HEK293 (cell line): ENCODE measurements at regions not wholly inside any gene's neighbourhood (a gene's known extent, or its start where the extent isn't known, plus 50 kb on each side); places are given as distances from the start of the nearest gene placed in this dataset.

Experiments
- CTCF ChIA-PET: fragments of 350-600 bp; formaldehyde crosslinking; extraction: SDS; loops from one replicate; lab custom pipeline; 2021; ENCODE audit warnings: antibody characterized with exemption; lab: Yijun Ruan, JAX
- POLR2A ChIA-PET: fragments of 300-600 bp; formaldehyde crosslinking; extraction: SDS; loops from one replicate; lab custom pipeline; 2020; ENCODE audit warnings: antibody characterized with exemption, inconsistent platforms; lab: Yijun Ruan, JAX
- H3K27ac ChIP-seq: fragments of 200-500 bp; sonication (Bioruptor generic); 2 replicates; pipeline ENCODE4 v1.5.1; 2014; ENCODE audit warnings: low read depth, low read length, control low read depth, inconsistent platforms; ENCODE audit errors: extremely low read depth
- H3K36me3 ChIP-seq, 2 experiments: fragments of 200-500 bp in 1 of 2; sonication (Bioruptor generic) in 1 of 2; 1 replicate in 1 of 2; 2 replicates in 1 of 2; pipeline ENCODE4 v1.5.1; 2014 to 2017; ENCODE audit warnings: inconsistent platforms in 2 of 2, low read length in 2 of 2; ENCODE audit not compliant: control insufficient read depth in 2 of 2, insufficient read depth in 1 of 2
- H3K4me1 ChIP-seq: fragments of 200-500 bp; sonication (Bioruptor generic); 2 replicates; pipeline ENCODE4 v1.5.1; 2014; ENCODE audit warnings: mild to moderate bottlenecking, low read length, inconsistent platforms; ENCODE audit not compliant: control insufficient read depth, insufficient read depth
- H3K4me3 ChIP-seq: 2 replicates; pipeline ENCODE4 v1.5.1; 2011; ENCODE audit warnings: low read depth, mild to moderate bottlenecking, control low read depth, low read length, moderate library complexity
- H3K9me3 ChIP-seq: fragments of 200-500 bp; sonication (Bioruptor generic); 2 replicates; pipeline ENCODE4 v1.5.1; 2014; ENCODE audit warnings: low read depth, low read length, inconsistent platforms; ENCODE audit not compliant: control insufficient read depth, insufficient read depth
- ZNF121 ChIP-seq: fragments of 450-650 bp; formaldehyde crosslinking; IDR thresholded peaks from 2 replicates; pipeline ENCODE4 v1.5.1; 2016; ENCODE audit warnings: missing biosample characterization, missing genetic modification characterization
- ZNF140 ChIP-seq: fragments of 450-650 bp; formaldehyde crosslinking; IDR thresholded peaks from 2 replicates; pipeline ENCODE4 v1.5.1; 2016; ENCODE audit warnings: missing biosample characterization, missing genetic modification characterization
- ZNF211 ChIP-seq: fragments of 450-650 bp; formaldehyde crosslinking; IDR thresholded peaks from 2 replicates; pipeline ENCODE4 v1.5.1; 2016; ENCODE audit warnings: low read depth, missing biosample characterization, missing genetic modification characterization
- ZNF24 ChIP-seq: fragments of 450-650 bp; formaldehyde crosslinking; IDR thresholded peaks from 2 replicates; pipeline ENCODE4 v1.5.1; 2016; ENCODE audit warnings: missing biosample characterization, missing genetic modification characterization
- ZNF274 ChIP-seq, 2 experiments: fragments of 200-500 bp in 1 of 2; fragments of 450-650 bp in 1 of 2; sonication (Bioruptor generic) in 1 of 2; formaldehyde crosslinking in 1 of 2; IDR thresholded peaks; 2 replicates each; pipeline versions ENCODE4 v1.5.1 to v1.6.1; 2014 to 2016; ENCODE audit warnings: borderline replicate concordance in 1 of 2, inconsistent platforms in 1 of 2, low read length in 1 of 2, missing biosample characterization in 1 of 2, missing genetic modification characterization in 1 of 2
- ZNF280C ChIP-seq: fragments of 450-650 bp; formaldehyde crosslinking; IDR thresholded peaks from 2 replicates; pipeline ENCODE4 v1.5.1; 2016; ENCODE audit warnings: missing biosample characterization, missing genetic modification characterization
- ZNF473 ChIP-seq: fragments of 450-650 bp; formaldehyde crosslinking; IDR thresholded peaks from 2 replicates; pipeline ENCODE4 v1.5.1; 2017; ENCODE audit warnings: missing biosample characterization, missing genetic modification characterization
- ZNF48 ChIP-seq: fragments of 450-650 bp; formaldehyde crosslinking; IDR thresholded peaks from 2 replicates; pipeline ENCODE4 v1.5.1; 2016; ENCODE audit warnings: missing biosample characterization, missing genetic modification characterization

GRCh38 chr2:47658646-47659320 is 88.0 kb upstream of the KCNK12 start:
- POLR2A ChIA-PET = no interaction called here
- Histone ChIP-seq H3K36me3 (no peaks in the 10 kb centered on the region), H3K4me1 (peaks cover 2% of the 10 kb centered on the region; the same call in 1 of the 2 replicates), H3K27ac (no peak overlapping the region)
- no peak for TF ChIP-seq ZNF211 (tag by site-specific recombination)
- TF ChIP-seq, all 188 proteins: peak for 0
- Histone ChIP-seq H3K9me3 (no peaks in the 10 kb centered on the region), H3K4me3 (no peak overlapping the region)
- CTCF ChIA-PET = interaction anchor here (0.6 kb wide), 1 partner anchor 109 kb away, joined by 3 read pairs; no protein-coding TSS in a partner anchor

DNA sequence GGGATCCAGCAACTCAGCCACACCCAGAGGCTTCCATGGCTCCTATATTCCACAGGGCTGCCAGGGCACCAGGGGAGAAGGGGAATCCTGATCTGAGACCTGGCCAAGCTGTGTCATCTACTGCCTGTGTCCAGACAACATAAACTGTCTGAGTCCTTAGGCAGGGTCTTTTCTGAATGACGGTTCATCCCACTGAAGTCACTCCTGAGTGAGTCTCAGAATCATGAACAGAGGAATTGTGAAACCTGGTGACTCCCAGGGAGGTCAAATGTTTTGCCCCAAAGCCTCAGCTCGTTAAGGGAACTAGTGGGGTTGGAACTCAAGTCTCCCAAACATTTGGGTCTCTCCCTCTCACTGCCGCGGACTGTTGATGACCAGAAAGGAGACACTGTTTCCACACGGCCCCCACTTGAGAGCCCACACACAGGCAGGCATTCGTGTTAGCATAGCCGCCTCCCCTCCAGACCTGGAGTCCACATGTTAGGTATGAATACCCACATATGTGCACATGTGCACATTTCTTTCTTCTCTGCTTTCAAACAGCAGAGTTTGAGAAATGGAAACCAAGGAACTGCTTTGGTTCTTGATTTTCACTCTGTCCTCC is 87.2 kb upstream of the KCNK12 start:
- CTCF ChIA-PET = interaction anchor here (0.6 kb wide), 1 partner anchor 109 kb away, joined by 3 read pairs; no protein-coding TSS in a partner anchor
- POLR2A ChIA-PET = no interaction called here
- Histone ChIP-seq H3K4me1 (peaks cover 2% of the 10 kb centered on the region; the same call in 1 of the 2 replicates), H3K27ac (no peak overlapping the region), H3K36me3 (no peaks in the 10 kb centered on the region), H3K4me3 (no peak overlapping the region), H3K9me3 (no peaks in the 10 kb centered on the region)
- no peak for TF ChIP-seq ZNF48 (tag by site-specific recombination)
- TF ChIP-seq ZNF280C = no peak

DNA sequence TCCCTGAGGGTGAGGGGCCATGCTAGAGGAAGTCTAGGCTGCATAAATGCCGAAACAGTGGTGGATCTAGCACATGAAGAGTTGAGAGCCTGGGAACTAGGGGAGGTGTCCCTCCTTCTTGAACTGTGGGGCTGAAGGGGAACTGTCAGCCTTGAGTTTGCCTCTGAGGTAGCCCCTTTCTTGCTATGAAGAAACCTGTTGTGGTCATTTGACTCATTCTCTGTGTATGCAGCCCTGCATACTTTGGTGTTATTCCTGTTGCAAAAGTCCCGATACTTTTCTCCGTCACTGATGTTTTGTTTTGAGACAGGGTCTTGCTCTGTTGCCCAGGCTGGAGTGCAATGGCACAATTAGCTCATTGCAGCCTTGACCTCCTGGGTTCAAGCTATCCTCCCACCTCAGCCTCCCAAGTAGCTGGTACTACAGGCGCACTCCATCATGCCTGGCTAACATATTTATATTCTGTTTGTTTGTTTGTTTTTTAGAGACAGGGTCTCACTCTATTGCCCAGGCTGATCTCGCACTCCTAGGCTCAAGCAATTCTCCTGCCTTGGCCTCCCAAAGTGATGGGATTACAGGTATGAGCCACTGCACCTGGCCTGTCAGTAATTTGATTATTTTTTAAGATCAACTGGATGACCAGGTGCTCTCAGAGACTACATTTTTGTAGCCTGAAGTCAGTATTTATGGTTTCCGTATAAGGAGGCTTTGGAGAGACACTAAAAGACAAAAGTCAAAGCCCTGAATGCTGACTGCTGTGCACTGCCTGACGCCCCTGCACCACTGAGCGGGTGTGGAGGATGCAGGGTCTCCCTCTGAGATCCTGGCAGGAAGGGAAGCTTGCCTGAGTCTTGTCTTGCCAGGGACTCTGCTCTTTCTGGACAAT is 86.2 kb upstream of the KCNK12 start:
- Histone ChIP-seq H3K36me3 (no peaks in the 10 kb centered on the region), H3K9me3 (no peaks in the 10 kb centered on the region), H3K4me3 (no peak overlapping the region), H3K4me1 (peaks cover 2% of the 10 kb centered on the region; the same call in 1 of the 2 replicates), H3K27ac (no peak overlapping the region)
- POLR2A ChIA-PET = no interaction called here
- TF ChIP-seq ZNF140 (tag by site-specific recombination) (no peak), ZNF121 (tag by site-specific recombination) (peak; percentile 83)
- CTCF ChIA-PET = no interaction called here

DNA sequence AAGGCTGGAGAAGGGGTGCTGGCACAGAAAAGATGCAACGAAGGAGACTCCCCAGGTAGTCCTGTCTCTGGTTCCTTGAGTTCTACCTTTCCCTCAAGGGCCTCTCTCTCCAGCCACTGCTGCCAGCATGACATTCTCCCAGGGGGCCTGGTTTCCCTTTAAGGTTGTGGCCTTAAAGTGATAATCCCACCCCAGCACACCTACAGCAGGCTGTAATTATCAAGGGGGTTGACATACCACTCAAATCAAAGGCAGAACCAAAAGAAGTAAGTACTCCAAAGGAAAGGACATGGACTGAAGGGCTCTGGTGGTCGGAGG is 84.7 kb upstream of the KCNK12 start:
- POLR2A ChIA-PET = no interaction called here
- H3K4me1 ChIP-seq = peaks cover 2% of the 10 kb centered on the region; the same call in 1 of the 2 replicates
- no peaks in the 10 kb centered on the region for H3K36me3 ChIP-seq
- H3K27ac ChIP-seq = no peak overlapping the region
- CTCF ChIA-PET = interaction anchor here (0.8 to 2.3 kb wide), 2 partner anchors 112 to 119 kb away, joined by 3 to 10 read pairs; no protein-coding TSS in a partner anchor
- no peak for TF ChIP-seq ZNF24
- TF ChIP-seq ZNF473 (tag by site-specific recombination) = no peak
- no peak for TF ChIP-seq ZNF274 (IDR thresholded peaks at IDR 0.05; ENCODE audit: low read length)
- no peak for TF ChIP-seq ZNF274 (tag by site-specific recombination; IDR thresholded peaks at IDR 0.05; ENCODE audit: borderline replicate concordance)
- TF ChIP-seq, all 188 proteins: peak for 0
- H3K9me3 ChIP-seq = no peaks in the 10 kb centered on the region
- no peak overlapping the region for H3K4me3 ChIP-seq
